ENCODE measurements at regions not wholly inside any gene's neighbourhood (a gene's known extent, or its start where the extent isn't known, plus 50 kb on each side); places are given as distances from the start of the nearest gene placed in this dataset.
"Not testable (repeated sequence)": the region's sequence is repeated elsewhere in the genome, so short reads cannot be mapped to it uniquely, and the experiment has no call there.

GRCh38 chr18:14458009-14458945 lies 85.1 kb downstream of the POTEC start (continued):
- TF ChIP-seq CTCF (CRISPR knock-in tag; IDR thresholded peaks at IDR 0.05) (peak; percentile 64), TFDP2 (CRISPR knock-in tag; IDR thresholded peaks at IDR 0.05) (peak; percentile 68), RFXAP (CRISPR knock-in tag; IDR thresholded peaks at IDR 0.05; ENCODE audit: borderline replicate concordance) (0 out of 2 replicates have a peak, but pooled peaks have one; percentile 23), PHF8 (CRISPR knock-in tag; IDR thresholded peaks at IDR 0.05) (0 out of 2 replicates have a peak, but pooled peaks have one; percentile 32)

- H3K27ac ChIP-seq (ENCODE audit: extremely low read length, insufficient read depth, low read length); BruUV-seq (replicated peaks); CTCF ChIA-PET (ENCODE audit: low intra/inter-chr PET ratio, low total read pairs); ATAC-seq; H3K27me3 ChIP-seq (ENCODE audit: control insufficient read depth in 1 of 2, insufficient read depth in 2 of 2, low read length in 2 of 2); in situ Hi-C loops (cut with HindIII; ENCODE audit: extremely low pct_ligation_motif_present, low pct_unique_long_range_greater_than_20kb); DNase-seq (ENCODE audit: low spot score); intact Hi-C loops (cut with micrococcal nuclease; ENCODE audit: unreplicated experiment); H3K4me1 ChIP-seq (ENCODE audit: insufficient read depth, low read length); H3K9me3 ChIP-seq (ENCODE audit: low read length); H4K20me1 ChIP-seq (ENCODE audit: insufficient read depth, low read length); H3K9ac ChIP-seq (ENCODE audit: insufficient read depth, low read depth, low read length); POLR2A ChIA-PET; H3K36me3 ChIP-seq (replicated peaks in 1 of 2; ENCODE audit: control insufficient read depth in 1 of 2, insufficient read depth in 2 of 2, low read length in 2 of 2); H2AFZ ChIP-seq (ENCODE audit: low read length); H3K79me2 ChIP-seq (ENCODE audit: insufficient read depth, low read length); FAIRE-seq: not testable (repeated sequence)
- peak; percentile 59 for TF ChIP-seq ZFY (CRISPR knock-in tag; IDR thresholded peaks at IDR 0.05)
- peak; percentile 34; the same call in 1 of the 2 replicates for TF ChIP-seq ZNF687 (CRISPR knock-in tag; IDR thresholded peaks at IDR 0.05)
- peak; percentile 78; the same call in 1 of the 2 replicates for TF ChIP-seq UBTF (CRISPR knock-in tag; IDR thresholded peaks at IDR 0.05)
- H3K4me2 ChIP-seq (ENCODE audit: low read depth, low read length), result peak overlapping the region; percentile 12; the same call in 1 of the 2 replicates
- WGBS (ENCODE audit: low lambda C conversion rate), result 0% methylated on average over 13 of the region's 46 CpGs
- peak overlapping the region in 2 of 3 experiments; percentile 30 to 40; a peak in 4 of 6 replicates for H3K4me3 ChIP-seq (replicated peaks in 1 of 3; ENCODE audit: insufficient read depth in 1 of 3, low read depth in 2 of 3, low read length in 3 of 3)
These were observed 92.8 kb downstream of the POTEC start for GRCh38 chr18:14450637-14451009.
